SHP77 (cell line): ENCODE measurements at regions not wholly inside any gene's neighbourhood (a gene's known extent, or its start where the extent isn't known, plus 50 kb on each side); places are given as distances from the start of the nearest gene placed in this dataset.
"Not testable (repeated sequence)": the region's sequence is repeated elsewhere in the genome, so short reads cannot be mapped to it uniquely, and the experiment has no call there.

Experiments used
- DNase-seq, 2 experiments: peaks; one replicate each; lab custom pipeline; 2025; lab: John Stamatoyannopoulos, UW

DNA sequence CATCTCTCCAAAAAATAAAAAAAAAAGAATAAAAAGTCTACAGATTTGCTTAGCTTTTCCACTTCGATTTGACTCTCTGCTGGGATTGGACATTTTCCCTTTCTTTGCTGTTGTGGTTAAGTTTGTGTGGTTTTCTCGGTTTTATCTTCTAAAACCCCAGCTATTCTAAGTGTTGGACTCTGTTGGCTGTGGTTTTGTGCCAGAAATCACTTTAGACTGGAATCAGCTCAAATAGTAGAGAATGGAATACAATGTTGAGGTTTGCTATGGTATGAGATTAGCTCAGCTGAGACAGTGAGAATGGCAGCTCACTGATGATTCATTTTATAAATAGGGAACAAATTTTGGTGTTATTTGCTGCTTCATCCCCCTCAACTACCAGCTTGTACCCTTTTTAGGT, 116.0 kb downstream of the BUB3 start:
- no peak for DNase-seq

DNA sequence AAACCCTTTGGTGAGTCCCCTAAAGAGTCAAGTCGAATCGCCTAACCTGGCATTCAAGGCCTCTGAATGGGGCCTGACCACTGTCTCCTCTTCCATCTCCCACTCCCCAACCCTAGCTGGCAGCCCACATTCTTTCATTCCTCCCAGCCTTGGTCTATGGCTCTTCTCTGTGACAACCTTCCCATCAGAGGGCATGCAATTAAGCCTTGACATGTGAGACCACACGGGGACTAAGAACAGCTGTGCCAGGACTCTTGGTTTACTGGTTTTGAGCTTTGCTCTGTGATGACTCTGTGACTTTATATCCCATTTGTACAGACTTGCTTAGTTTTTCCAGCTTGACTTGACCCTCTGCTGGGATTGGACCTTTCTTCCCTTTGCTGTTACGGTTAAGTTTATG, 116.6 kb downstream of the BUB3 start:
- no peak for DNase-seq

DNA sequence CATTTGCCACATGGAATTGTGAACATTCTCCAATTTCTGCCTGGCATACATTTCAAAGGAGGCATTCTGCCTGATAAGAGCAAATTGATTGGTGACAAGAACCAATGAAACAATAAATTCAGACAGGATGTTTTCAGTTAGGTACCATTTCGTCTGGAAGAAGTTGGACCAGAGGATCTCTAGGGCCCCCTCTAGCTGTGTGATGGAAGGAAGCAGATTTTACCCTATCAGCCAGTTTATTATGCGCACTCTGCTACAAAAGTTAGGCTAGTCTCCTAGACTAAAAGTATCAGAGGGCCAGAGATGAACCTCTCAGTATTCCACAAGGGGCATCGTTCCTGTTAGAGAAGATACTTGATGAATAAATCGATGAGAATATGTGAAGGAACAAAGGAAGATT, 118.0 kb downstream of the BUB3 start:
- DNase-seq, result no peak

DNA sequence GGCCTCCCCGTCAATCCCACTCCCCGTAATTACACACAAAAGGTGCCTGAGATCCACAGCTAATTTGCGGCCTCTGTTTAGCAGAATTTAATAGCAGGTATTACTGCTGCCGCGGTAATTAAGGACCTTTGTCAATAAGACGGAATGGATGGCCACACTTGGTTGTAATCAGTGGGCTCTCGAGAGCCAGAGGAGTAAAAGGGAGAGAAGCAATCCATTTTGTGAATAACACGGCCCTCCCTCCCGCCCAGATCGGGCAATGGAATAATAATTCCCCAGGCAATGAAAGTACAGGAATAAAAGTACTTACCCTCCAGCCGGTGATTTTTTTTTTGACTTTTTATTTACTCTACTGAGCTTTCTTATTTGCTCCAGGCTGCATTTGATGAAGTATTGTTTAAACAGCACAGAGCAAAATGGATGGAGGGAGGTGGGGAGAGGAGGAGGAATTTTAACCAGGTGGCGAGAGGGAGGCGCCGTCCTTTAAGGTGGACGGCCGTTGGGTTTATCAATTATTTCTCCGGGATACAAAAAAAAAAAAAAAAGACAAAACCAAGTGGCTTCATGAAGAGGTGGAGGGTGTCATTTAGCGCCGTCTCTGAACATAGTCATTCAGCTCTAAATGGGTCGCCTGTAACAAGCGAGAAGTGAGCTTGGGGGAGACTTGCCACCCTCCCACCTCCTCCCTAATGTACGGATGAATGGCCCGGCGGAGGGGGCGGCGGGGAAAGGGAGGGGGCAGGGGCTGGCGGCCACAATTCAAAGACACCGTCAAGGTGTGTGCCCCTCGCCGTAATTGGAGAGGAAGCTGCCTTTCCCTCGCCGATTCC, 120.3 kb downstream of the BUB3 start:
- peak; percentile 22 to 28 for DNase-seq

DNA sequence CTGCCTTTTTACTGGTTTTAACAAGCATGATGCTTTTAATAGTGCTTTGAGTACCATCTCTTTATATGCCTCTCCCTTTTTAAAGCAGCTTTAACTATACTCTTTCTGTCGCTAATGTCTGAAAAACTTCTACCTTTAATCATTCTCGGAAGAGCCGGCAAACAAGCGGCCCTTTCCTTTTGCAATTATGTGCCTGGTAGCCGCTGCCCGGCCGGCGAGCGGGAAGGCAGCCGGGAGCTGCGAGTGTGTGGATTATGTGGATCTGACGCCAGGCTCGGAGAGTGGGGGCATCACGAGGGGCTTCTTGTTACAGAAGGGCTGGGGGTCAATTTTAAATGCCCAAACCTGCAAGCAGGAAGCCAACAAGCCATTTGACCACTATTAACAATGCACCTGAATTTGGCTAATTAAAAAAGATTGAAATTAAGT, 120.9 kb downstream of the BUB3 start:
- peak; percentile 11 to 24 for DNase-seq

DNA sequence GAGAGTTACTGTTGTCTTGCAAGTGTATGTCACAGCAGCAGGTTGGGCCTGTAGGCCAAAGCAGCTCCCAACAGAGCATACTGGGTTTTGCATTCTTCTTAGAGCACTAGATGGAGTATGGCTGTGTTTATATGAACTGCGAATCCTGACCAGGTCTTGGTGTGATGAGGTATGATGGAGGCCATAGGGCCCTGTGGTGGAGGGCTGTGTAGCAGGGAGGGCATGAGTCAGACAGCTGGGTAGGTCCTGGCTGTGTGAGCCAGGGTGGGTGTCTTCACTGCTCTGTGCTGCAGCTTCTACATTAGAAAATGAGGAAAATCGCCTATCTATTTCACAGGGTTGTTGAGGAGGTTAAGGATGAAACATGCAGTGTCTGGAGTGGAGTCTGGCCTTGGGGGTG, 124.2 kb downstream of the BUB3 start:
- no peak for DNase-seq

- not testable (repeated sequence) for DNase-seq
Measured at GRCh38 chr10:123283371-123283770, 129.2 kb downstream of the BUB3 start.

DNA sequence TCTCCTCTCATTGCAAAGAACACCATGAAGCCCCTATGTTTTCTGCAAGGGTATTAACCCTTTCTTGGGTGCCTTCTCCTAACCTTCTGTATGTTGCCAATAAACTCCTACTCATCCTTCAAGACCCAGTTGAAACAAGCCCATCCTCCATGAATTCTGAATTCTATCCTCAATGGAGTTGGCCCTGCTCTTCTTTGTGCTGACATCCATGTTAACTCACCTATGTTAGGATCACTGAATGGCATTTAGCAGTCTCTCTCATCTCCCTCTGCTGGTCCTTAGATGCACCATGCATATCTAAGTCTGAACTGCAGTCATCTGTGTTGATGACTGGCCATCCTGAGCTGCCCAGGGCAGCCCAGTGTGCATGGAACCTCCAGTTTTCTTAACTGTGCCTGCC, 129.8 kb downstream of the BUB3 start:
- DNase-seq, result no peak

GRCh38 chr10:123287594-123288247, 133.5 kb downstream of the BUB3 start:
- no peak for DNase-seq

DNA sequence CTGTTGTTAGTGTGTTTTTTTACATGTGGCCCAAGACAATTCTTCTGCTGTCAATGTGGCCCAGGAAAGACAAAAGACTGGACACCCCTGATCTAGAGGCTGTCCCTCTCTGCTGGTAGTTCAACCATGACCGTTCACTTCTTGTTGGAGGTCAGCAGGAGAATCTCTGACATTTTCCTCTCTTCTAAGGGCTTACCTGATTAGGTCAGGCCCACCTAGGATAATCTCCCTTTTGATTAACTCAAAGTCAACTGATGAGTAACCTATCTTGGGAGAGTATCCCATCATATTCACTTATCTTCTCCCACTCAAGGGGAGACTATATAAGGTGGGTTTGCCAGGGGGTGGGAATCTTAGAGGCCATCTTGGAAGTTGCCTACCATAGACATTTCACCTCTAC, 135.2 kb downstream of the BUB3 start:
- DNase-seq, result no peak

DNA sequence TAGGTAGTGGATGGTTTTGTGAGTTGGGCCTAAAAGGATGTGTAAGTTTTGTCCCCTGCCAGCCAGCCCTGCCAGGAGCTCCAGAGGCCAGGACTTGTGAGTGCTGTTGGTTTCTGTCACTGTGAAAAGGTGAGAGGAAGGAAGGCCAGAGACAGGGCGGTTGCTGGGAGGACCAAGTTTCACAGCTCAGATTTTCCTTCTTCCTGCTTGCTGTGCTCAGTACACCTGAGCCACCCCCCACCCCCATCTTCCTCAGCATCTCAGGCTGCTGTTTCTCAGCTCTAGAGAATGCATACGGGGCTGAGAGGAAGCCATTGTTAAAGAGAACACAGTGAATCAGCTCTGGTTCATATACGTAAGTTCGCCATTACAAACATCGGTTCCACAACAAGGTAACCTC, 139.9 kb downstream of the BUB3 start:
- DNase-seq, result no peak

DNA sequence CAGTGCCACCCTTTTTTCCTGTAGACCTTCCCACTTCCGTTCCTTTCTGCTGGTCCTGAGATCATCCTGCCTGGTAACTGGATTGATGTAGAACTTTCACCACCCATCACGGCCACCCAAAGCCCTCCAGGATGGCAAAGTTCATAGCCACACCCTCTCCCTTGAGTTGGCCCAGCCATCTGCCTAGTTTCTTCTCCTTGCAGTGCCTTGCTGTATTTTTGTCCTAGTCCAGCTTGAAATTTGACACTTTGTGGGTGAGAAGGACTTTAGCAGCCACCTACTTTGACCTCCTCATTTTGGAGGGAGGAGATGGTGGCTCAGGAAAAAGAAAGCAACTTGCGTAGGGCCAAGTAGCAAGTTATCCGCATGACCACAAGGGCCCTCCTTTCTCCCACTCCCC, 140.7 kb downstream of the BUB3 start:
- no peak for DNase-seq

GRCh38 chr10:123295644-123296043, 141.4 kb downstream of the BUB3 start:
- DNase-seq, result no peak

DNA sequence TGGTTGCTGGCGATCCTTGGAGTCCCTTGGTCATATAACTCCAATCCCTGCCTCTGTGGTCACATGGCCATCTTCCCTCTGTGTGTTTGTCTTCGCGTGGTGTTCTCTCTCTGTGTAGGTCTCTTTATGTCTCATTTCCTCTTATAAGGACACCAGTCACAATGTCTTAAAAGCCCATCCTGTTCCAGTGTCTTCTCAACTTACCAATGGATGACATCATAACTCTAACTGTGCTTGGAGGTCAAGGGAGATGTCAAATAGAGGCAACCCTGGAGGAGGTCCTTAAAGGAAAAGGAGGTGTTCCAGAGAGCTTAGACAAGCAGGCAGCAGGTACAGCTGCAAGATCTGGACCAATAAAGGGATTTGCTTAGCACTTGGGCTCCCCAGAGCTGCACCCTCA, 143.0 kb downstream of the BUB3 start:
- DNase-seq, result no peak

DNA sequence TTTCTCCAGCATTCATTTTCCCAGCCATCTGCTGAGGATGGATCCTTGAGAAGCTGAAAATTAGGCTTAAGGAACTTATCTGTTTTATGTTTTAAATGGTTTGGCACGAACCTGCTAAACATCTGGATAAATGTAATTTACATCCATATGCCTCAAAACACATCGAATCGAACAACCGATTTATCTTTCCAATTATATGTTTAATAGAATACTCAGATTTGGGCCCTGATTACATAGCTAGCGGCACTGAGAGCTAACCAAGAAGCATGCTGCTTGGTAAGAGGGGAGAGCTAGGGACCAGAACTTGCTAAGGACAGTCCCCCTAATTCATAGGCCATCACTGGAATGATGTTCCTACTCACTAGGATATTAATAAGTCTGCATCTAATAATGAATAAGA, 144.4 kb downstream of the BUB3 start:
- DNase-seq, result no peak

- DNase-seq, result no peak
Measured at GRCh38 chr10:123299598-123299997, 145.4 kb downstream of the BUB3 start.

DNA sequence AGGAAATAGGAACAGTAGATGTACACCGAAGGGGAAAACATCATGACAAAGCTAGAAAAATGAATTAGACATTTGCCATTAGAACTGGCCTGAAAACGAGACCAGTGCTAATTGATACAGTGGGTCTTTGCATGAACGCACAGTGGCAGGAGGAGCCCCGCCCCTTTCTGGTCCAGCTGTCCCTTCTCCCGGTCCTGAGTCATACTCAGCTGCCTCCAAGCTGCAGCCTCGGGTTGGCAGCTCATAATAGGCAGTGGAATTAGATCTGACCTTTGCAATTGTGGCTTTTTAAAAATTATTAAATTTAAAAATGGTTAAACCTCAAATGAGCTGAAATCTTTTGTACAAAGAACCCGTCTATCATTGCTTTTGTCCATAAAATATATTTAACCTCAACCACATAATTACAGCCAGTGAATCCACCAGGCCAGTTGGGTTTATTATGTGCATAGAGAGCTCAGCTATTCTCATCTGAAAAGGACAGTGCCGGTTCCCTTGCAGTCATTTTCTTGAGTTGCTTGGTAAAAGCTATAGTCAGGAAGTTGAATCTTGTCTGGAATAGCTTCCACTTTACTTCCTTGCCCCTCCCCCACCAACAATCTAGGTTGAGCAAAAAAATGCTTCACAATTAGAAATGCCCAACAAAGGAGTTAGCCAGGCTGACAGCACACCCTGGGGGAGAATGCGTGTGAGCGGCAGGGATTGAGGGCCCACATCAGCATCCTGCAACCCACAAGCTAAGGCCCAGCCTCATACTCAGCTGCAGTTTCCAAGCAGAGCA, 147.1 kb downstream of the BUB3 start:
- DNase-seq, result peak; percentile 54 to 85

GRCh38 chr10:123303581-123304337, 149.6 kb downstream of the BUB3 start:
- DNase-seq, result no peak

GRCh38 chr10:123305671-123306070, 151.5 kb downstream of the BUB3 start:
- no peak for DNase-seq

GRCh38 chr10:123306290-123306689, 152.1 kb downstream of the BUB3 start:
- no peak for DNase-seq

GRCh38 chr10:123309731-123310130, 155.5 kb downstream of the BUB3 start:
- DNase-seq, result no peak

- DNase-seq, result no peak
Measured at GRCh38 chr10:123316776-123317175, 162.6 kb downstream of the BUB3 start.
